ENCODE measurements at regions not wholly inside any gene's neighbourhood (a gene's known extent, or its start where the extent isn't known, plus 50 kb on each side); places are given as distances from the start of the nearest gene placed in this dataset.

DNA sequence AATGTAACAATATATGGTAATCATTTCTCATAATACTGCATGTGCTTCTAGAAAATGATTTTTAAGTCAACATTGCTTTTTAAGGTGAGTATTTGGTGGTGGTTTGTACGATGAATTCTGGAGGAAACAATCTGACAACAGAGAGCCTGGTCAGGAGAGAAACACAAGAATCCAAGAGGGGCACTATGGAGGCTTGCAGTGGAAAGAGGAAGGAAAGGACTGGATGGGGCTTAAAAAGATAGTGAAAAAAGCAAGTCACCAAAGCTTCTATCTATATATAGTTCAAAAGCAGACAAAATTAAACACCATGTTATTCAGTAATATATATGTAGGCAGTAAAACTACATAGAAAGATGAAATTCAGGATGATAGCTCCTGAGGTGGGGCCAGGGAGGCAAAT is 109.4 kb upstream of the SERTAD2 start:
- TF ChIP-seq EZH2 (IDR thresholded peaks at IDR 0.05; ENCODE audit: low read length, unreplicated experiment), result no peak
- TF ChIP-seq, protein P1, sequence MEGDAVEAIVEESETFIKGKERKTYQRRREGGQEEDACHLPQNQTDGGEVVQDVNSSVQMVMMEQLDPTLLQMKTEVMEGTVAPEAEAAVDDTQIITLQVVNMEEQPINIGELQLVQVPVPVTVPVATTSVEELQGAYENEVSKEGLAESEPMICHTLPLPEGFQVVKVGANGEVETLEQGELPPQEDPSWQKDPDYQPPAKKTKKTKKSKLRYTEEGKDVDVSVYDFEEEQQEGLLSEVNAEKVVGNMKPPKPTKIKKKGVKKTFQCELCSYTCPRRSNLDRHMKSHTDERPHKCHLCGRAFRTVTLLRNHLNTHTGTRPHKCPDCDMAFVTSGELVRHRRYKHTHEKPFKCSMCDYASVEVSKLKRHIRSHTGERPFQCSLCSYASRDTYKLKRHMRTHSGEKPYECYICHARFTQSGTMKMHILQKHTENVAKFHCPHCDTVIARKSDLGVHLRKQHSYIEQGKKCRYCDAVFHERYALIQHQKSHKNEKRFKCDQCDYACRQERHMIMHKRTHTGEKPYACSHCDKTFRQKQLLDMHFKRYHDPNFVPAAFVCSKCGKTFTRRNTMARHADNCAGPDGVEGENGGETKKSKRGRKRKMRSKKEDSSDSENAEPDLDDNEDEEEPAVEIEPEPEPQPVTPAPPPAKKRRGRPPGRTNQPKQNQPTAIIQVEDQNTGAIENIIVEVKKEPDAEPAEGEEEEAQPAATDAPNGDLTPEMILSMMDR (conservative IDR thresholded peaks at IDR 0.05; ENCODE audit: low read depth, low read length), result no peak
- no peak for TF ChIP-seq EZH2phosphoT487 (IDR thresholded peaks at IDR 0.05; ENCODE audit: borderline replicate concordance, low read length)

Measured in PC-3 (cell line).